NCI-H460 (cell line): ENCODE measurements at regions not wholly inside any gene's neighbourhood (a gene's known extent, or its start where the extent isn't known, plus 50 kb on each side); places are given as distances from the start of the nearest gene placed in this dataset.

ENCODE experiments used
- DNase-seq: peaks from one replicate; pipeline ENCODE4 v3.0.0-alpha.2; 2016; ENCODE audit warnings: low read depth; ENCODE audit errors: extremely low read depth

GRCh38 chr10:89153971-89154370, 53.1 kb downstream of the CH25H start:
- no peak for DNase-seq

DNA sequence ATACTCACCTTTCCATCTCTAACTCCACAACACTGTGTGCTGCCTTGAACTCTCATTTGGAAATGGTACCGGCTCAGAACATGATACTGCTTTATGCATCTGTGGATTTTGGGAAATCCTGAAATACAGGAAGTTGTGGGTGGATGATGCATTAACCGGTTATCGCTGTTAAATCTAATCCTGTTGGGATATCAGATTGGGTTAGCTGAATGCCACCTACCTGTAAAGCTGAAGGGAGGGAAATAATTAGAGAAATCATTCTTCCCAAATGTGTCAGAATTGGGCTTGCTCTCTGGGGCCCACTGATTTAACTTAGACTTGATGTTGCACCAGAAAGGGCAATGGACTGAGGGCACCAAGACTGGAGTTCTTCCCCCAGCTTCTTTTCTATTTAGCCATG, 54.0 kb downstream of the CH25H start:
- DNase-seq, result no peak

GRCh38 chr10:89151857-89152256, 55.3 kb downstream of the CH25H start:
- no peak for DNase-seq

GRCh38 chr10:89148061-89148460, 59.1 kb downstream of the CH25H start:
- DNase-seq, result no peak

DNA sequence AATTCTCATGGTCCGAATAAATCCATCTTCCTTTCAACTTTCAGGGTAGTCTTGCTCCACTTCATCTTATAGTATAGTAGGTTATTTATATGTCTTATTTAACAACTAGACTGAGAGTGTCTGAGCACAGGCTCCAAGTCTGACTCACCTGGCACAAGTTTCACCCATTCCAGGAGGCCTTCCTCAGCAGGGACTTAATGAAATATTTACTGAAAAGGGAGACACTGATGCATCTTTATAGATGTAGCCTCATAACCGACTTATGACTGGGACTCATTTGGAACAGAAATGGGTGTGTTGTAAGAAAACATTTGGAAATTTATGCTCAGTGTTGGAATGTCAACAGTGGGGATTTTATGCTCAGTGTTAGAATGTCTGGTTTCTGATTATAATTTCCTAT, 59.9 kb downstream of the CH25H start:
- no peak for DNase-seq

GRCh38 chr10:89144836-89145235, 62.3 kb downstream of the CH25H start:
- no peak for DNase-seq

DNA sequence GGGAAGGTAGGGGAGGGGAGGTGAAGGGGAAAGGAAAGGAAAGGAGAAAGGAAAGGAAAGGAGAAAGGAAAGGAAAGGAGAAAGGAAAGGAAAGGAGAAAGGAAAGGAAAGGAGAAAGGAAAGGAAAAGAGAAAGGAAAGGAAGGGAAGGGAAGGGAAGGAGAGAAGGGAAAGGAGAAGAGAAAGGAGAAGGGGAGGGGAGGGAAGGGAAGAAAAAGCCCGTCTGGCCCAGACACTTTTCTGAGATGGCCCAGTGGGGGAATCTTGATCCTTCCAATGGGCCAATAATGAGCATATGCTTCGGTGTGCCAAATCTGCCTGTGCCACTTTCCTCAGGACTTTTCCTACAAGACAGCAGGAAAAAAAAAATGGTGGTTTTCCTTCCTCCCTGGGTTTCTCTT, 64.5 kb downstream of the CH25H start:
- no peak for DNase-seq

DNA sequence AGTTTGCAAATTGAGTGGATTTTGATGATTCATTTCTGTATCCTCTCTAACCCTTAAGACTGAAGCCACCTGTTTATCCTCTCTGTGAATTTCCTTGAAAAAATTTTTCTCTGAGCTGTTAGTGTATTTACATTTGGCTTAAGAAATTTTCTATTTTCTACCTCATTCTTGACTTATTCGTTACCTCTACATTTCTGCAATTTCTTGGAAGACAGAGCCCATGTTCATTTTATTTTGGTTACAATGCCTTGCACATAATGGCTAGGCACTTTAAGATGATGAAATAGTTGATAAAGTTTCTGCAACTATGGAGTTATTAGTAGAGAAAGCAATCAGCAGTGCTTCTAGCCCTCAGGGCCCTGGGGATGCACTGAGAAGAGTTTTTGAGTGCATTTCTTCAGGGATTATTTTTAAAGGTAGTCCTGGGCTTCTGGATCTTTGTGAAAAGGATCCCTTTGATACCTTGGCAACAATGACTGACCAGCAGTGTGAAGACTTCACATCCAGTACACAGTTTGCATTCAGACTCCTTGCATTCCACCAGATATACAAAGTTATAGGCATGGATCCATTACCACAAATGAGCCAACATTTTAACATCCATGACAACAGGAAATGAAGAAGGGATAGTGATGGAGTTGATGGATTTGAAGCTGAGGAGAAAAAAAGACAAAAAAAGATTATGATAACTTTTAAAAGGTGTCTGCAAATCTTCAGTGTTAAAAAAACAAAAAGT, 68.2 kb downstream of the CH25H start:
- DNase-seq, result peak; percentile 6

GRCh38 chr10:89134963-89135362, 72.2 kb downstream of the CH25H start:
- DNase-seq, result no peak

DNA sequence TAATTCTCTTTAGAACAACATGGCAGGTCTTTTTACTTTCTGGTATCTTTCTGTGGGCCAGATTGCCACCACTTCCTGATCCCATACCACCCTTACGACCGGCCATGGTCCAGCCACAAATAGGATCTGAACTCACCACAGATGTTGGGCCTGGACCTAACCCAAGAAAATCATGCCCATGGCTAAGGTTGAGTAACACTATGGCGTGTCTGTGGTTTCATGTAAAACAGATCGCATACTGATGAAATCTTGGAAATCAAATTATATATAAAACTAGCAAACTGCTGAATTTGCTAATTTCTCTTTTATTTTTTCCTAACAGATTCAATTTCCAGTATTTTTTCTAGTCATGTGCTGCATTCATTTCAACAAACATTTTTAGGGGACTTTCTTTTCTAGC, 77.2 kb downstream of the CH25H start:
- DNase-seq, result no peak

- DNase-seq, result no peak
Measured at GRCh38 chr10:89122433-89123051, 84.6 kb downstream of the CH25H start.

GRCh38 chr10:89121764-89122020, 85.4 kb downstream of the CH25H start:
- no peak for DNase-seq

DNA sequence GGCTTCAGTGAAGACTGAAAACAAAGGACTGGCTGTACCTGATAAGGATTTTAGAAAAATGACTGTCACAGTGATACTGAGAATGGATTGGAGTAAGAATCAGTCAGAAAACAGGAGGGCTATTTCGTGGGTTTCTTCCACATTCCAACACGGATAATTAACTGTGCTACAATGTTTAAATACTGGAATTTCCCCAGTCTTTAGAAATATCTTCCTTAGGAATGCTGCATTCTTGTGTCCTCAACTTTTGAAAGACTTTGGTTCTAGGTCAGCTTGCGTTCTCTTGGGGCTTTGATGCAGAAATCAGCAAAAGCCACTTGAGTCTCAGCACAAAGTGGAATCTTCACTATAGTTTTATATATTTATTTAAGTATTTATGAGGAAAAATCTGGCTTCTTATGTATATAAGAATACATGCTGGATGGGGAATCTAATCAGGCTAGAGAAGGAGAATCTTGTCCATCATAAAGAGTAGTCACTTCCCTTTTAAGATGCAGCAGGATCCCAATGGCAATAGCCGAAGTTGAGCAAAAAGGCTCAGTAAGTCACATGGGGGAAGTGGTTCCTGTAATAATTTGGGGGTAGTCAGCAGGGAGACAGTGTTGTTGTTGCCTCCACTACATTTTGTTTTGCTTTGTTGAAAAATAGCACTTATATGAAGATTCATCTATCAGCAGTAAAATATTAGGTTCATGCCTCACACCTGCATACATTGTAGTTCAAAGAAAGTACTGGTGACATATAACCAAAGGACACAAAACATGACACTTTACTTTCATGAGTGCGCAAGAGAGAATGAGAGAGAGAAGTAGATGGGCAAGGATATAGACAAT, 86.0 kb downstream of the CH25H start:
- no peak for DNase-seq

GRCh38 chr10:89119651-89120050, 87.5 kb downstream of the CH25H start:
- no peak for DNase-seq

DNA sequence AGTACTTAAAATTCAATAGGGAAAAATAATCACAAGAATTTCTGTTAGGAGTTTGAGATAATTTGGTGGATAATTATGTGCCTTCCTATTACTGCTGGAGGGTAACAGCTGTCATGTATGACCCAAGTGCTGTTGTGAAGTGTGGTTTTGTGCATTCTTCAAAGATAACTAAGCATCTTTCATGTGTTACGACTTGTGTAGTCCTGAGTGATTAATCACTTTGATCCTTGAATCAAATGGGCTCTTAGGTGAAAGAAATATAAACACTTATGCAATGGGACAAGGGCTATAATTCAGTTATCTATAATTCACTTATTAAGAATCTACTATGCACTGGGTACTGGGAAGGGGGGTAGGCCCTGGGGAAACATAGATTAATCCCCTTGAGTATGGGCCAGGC, 89.0 kb downstream of the CH25H start:
- no peak for DNase-seq

GRCh38 chr10:89115876-89116627, 91.1 kb downstream of the CH25H start:
- no peak for DNase-seq

DNA sequence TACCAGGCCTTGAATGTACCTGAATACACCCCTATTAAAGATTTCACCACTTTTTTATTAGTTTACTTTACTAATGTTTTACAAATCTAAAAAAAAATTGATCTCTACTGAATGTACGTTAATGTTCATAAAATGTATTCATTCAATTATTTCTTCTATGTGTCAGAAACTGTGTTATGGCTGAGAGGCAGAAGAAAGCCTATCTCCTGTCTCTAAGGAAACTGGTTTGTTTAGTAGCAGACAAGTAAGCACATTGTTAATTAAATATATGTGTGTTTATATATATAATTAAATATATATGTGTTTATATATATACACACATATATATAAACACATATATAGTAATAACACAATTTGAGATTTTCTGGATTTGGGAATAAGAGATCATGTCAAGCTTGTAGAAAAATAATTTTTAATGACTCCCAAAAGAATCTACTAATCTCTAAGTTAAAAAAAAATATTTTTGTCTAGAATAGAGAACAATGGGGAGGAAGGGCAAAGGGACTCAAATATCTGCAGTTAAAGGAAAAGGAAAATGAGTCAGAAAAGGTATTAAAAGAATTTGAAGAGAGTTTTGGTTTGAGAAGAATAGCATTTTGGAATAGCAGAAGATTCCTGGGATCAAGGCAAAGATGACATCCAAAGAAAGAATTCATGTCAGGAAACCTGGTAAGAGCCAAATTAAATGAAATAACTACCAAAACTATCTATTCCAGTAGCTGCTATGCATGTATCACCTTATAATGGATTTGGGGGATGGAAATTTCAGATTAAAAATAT, 92.1 kb downstream of the CH25H start:
- DNase-seq, result no peak

DNA sequence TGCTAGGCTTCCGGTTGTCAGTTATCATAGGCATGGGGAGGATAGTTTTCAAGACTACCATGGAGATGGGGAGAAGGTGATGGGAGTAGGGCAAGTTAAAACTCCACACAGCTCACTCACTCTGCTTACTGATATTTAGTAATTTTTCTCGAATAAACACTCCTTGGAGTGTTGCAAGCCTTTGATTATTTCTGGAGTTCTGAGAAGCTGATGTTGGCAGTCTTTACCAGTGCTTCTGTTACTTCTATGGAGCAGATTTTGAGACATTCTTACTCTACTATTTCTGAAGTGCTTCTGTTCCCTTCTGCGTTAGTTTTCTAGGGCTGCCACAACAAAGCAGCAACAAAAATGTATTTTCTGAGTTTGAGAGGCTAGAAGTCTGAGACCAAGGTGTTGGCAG, 104.4 kb downstream of the CH25H start:
- DNase-seq, result no peak

DNA sequence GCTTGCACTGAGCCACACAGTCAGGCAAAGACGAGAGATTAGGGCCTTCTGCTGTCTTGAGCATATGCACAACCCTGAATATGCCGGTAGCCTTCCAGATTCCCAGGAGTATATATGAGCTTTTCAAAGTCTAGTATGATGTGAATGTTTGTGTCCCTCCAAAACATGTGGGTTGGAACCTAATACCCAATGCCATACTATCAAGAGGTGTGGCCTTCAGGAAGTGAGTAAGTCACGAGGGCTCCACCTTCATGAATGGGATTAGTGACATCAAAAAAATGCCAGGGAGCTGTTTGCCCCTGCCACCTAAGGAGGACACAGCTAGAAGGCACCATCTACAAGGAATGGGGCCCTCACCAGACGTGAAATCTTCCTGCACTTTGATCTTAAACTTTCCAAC, 105.2 kb downstream of the CH25H start:
- DNase-seq, result no peak

DNA sequence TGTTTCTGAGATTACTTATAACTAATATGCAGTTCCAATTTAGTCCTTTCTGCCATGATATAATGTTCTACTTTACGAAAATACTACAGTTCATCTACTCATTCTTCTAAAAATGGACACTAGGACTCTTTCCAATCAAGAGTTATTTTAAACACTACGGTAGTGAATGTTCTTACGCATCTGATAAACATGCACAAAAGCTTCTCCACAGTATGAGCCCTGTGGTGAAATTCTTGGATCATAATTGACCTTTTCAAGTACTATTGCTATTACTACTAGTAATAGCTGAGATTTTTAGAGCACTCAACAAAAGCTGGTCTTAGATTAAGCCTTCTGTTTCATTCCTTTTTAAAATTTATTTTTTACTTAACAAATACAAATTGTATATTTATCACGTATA, 106.4 kb downstream of the CH25H start:
- DNase-seq, result no peak

DNA sequence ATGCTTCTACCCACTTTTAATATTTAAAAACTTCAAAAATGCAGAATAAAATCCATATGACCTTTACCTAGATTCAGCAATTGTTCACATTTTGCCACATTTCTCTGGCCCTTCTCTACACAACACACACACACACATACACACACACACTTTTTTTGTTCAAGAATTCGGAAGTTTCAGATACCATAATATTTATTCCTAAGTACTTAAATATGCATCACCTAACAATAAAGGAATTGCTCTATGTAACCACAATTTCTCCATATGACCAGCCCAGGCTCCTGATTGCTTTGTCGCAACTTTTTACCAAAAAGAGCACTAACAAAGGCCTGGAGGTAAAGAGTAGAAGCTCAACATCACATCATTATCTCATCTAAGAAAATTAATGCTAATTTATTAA, 106.6 kb downstream of the FAS start:
- no peak for DNase-seq
